ENCODE measurements at regions not wholly inside any gene's neighbourhood (a gene's known extent, or its start where the extent isn't known, plus 50 kb on each side); places are given as distances from the start of the nearest gene placed in this dataset.

DNA sequence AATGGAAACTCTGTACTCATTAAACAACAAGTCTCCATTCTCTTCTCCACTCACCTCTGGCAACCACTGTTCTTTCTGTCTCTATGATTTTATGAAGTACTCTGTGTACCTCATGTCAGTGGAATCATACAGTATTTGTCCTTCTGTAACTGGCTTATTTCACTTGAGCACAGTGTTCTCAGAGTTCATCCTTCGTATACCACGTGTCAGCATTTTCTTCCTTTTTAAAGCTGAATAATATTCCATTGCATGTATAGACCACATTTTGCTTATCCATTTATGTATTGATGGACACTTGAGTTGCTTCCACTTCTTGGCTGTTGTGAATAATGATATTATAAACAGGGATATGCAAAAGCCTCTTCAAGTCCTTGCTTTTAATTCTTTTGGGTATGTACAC lies 333.0 kb upstream of the ZNF32 start:
- ChIA-PET POLR2A (no interaction called here), CTCF (interaction anchor here (0.6 kb wide), 1 partner anchor 60 kb away, joined by 3 read pairs; no protein-coding TSS in a partner anchor)
- Histone ChIP-seq H3K27me3 (ENCODE audit: control insufficient read depth, insufficient read depth, low read length) (no peaks in the 10 kb centered on the region), H3K27ac (ENCODE audit: low read depth, low read length) (no peak overlapping the region), H3K4me3 (ENCODE audit: low read depth, low read length) (no peak overlapping the region), H3K9me3 (ENCODE audit: control insufficient read depth, insufficient read depth, low read length) (no peaks in the 10 kb centered on the region; the same call in 1 of the 2 replicates)
- no peak for DNase-seq (ENCODE audit: low read depth, low spot score)
- TF ChIP-seq, protein P1, sequence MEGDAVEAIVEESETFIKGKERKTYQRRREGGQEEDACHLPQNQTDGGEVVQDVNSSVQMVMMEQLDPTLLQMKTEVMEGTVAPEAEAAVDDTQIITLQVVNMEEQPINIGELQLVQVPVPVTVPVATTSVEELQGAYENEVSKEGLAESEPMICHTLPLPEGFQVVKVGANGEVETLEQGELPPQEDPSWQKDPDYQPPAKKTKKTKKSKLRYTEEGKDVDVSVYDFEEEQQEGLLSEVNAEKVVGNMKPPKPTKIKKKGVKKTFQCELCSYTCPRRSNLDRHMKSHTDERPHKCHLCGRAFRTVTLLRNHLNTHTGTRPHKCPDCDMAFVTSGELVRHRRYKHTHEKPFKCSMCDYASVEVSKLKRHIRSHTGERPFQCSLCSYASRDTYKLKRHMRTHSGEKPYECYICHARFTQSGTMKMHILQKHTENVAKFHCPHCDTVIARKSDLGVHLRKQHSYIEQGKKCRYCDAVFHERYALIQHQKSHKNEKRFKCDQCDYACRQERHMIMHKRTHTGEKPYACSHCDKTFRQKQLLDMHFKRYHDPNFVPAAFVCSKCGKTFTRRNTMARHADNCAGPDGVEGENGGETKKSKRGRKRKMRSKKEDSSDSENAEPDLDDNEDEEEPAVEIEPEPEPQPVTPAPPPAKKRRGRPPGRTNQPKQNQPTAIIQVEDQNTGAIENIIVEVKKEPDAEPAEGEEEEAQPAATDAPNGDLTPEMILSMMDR (IDR thresholded peaks at IDR 0.05; ENCODE audit: low read depth, low read length) = no peak

DNA sequence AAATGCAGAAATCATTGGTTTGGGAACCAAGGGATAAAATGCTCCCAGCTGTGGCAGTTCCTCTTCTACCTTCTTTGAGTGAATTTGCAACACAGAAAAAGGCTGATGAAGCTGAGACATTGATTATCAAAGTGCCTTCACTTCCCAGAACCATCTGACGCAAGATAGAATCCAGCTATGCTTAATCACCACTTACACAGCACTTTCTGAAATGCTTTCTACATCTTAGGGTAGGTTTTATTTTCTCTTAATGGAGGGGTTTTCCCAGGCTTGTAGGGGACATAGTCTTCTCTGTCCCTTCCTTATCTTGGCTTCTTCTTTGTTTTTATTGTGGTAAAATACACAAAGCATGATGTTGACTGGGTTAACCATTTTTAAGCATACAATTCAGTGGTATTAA lies 332.6 kb upstream of the ZNF32 start:
- no peaks in the 10 kb centered on the region; the same call in 1 of the 2 replicates for H3K9me3 ChIP-seq (ENCODE audit: control insufficient read depth, insufficient read depth, low read length)
- DNase-seq (ENCODE audit: low read depth, low spot score) = no peak
- ChIA-PET POLR2A (no interaction called here), CTCF (interaction anchor here (0.6 kb wide), 2 partner anchors 61 to 396 kb away, joined by 3 to 4 read pairs; no protein-coding TSS in a partner anchor)
- no peak overlapping the region for H3K27ac ChIP-seq (ENCODE audit: low read depth, low read length)
- TF ChIP-seq, protein P1 (IDR thresholded peaks at IDR 0.05; ENCODE audit: low read depth, low read length) = no peak
- H3K4me3 ChIP-seq (ENCODE audit: low read depth, low read length) = no peak overlapping the region
- no peaks in the 10 kb centered on the region for H3K27me3 ChIP-seq (ENCODE audit: control insufficient read depth, insufficient read depth, low read length)

DNA sequence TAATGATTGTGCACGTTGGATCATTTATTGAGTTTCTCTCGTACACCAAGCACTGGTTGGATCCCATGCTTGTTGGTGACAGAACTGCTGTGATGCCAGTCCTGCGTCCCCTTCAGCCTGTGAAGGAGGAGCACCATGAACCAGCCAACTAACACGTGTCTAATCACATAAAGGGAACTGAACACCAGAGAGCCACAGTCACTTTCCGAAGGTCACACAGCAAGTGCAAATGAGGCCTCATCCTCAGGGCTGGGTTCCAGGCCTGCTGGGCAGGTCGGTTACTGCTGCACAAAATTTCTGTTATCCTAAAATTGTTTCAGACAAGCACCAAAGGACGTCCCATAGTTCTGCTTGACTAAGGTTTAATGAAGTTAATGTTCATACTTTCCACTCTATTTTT lies 332.0 kb upstream of the ZNF32 start:
- no peak overlapping the region for H3K4me3 ChIP-seq (ENCODE audit: low read depth, low read length)
- ChIA-PET CTCF (interaction anchor here (0.6 kb wide), 1 partner anchor 396 kb away, joined by 4 read pairs; no protein-coding TSS in a partner anchor), POLR2A (no interaction called here)
- no peak overlapping the region for H3K27ac ChIP-seq (ENCODE audit: low read depth, low read length)
- peaks cover 2% of the 10 kb centered on the region for H3K27me3 ChIP-seq (ENCODE audit: control insufficient read depth, insufficient read depth, low read length)
- no peaks in the 10 kb centered on the region; the same call in 1 of the 2 replicates for H3K9me3 ChIP-seq (ENCODE audit: control insufficient read depth, insufficient read depth, low read length)
- DNase-seq (ENCODE audit: low read depth, low spot score) = no peak
- TF ChIP-seq, protein P1 (IDR thresholded peaks at IDR 0.05; ENCODE audit: low read depth, low read length) = no peak

DNA sequence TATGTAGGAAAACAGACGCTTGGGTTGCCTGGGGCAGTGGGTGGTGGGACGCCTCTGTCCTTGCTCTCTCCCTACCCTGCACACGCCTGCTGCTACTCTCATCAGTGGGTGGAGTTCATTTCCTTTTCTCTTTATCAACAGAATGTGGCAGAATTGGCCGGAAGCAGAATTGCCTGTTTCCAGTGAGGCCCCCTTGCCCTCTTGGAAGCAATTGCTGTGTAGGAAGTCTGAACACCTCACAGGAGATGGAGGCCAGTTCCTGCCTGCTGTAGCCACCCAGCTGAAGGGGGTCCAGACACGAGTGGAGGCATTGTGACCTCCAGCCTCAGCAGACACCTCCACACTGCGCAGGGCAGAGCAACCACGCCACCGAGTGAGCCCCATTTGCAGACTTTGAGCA lies 331.6 kb upstream of the ZNF32 start:
- no peaks in the 10 kb centered on the region; the same call in 1 of the 2 replicates for H3K9me3 ChIP-seq (ENCODE audit: control insufficient read depth, insufficient read depth, low read length)
- CTCF ChIA-PET = no interaction called here
- TF ChIP-seq, protein P1 (IDR thresholded peaks at IDR 0.05; ENCODE audit: low read depth, low read length) = no peak
- POLR2A ChIA-PET = no interaction called here
- DNase-seq (ENCODE audit: low read depth, low spot score) = no peak
- no peak overlapping the region for H3K27ac ChIP-seq (ENCODE audit: low read depth, low read length)
- no peak overlapping the region for H3K4me3 ChIP-seq (ENCODE audit: low read depth, low read length)
- peaks cover 3% of the 10 kb centered on the region for H3K27me3 ChIP-seq (ENCODE audit: control insufficient read depth, insufficient read depth, low read length)

DNA sequence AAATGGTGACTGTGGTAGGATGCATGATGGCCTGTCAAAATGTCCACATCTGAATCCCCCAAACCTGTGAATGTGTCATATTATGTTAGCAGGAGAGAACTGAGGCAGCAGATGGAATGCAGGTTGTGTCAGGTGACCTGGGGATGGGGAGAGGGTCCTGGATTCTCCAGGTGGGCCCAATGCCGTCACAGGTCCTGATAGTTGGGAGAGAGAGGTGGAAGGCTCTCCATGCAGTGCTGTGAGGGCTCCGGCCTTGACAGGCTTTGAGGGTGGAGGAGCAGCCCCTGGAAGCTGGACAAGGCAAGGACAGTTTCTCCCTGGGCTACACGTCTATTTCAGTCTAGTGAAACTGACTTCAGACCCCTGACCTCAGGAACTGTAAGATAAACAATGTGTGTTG lies 330.9 kb upstream of the ZNF32 start:
- ChIA-PET CTCF (no interaction called here), POLR2A (no interaction called here)
- H3K9me3 ChIP-seq (ENCODE audit: control insufficient read depth, insufficient read depth, low read length) = no peaks in the 10 kb centered on the region; the same call in 1 of the 2 replicates
- H3K27me3 ChIP-seq (ENCODE audit: control insufficient read depth, insufficient read depth, low read length) = peaks cover 3% of the 10 kb centered on the region
- DNase-seq (ENCODE audit: low read depth, low spot score) = no peak
- no peak overlapping the region for H3K27ac ChIP-seq (ENCODE audit: low read depth, low read length)
- no peak overlapping the region for H3K4me3 ChIP-seq (ENCODE audit: low read depth, low read length)
- TF ChIP-seq, protein P1 (IDR thresholded peaks at IDR 0.05; ENCODE audit: low read depth, low read length) = no peak
